ENCODE measurements at regions not wholly inside any gene's neighbourhood (a gene's known extent, or its start where the extent isn't known, plus 50 kb on each side); places are given as distances from the start of the nearest gene placed in this dataset.

GRCh38 chr13:86954341-86954740 lies 716.8 kb upstream of the SLITRK5 start:
- CTCF ChIA-PET = interaction anchor here (0.6 kb wide), 2 partner anchors 9 to 984 kb away, joined by 3 read pairs; no protein-coding TSS in a partner anchor
- H3K27ac ChIP-seq = no peak overlapping the region
- POLR2A ChIA-PET (ENCODE audit: low non-redundant PET) = no interaction called here
- TF ChIP-seq CTCF (conservative IDR thresholded peaks at IDR 0.05; ENCODE audit: low read depth) = no peak
- DNase-seq (ENCODE audit: low spot score) = no peak

- DNase-seq (ENCODE audit: low spot score) = no peak
- CTCF ChIA-PET = no interaction called here
- H3K27ac ChIP-seq = no peak overlapping the region
- POLR2A ChIA-PET (ENCODE audit: low non-redundant PET) = no interaction called here
- TF ChIP-seq CTCF (conservative IDR thresholded peaks at IDR 0.05; ENCODE audit: low read depth) = no peak
Measured at GRCh38 chr13:86960876-86961275, 710.3 kb upstream of the SLITRK5 start.

- ChIA-PET CTCF (no interaction called here), POLR2A (ENCODE audit: low non-redundant PET) (no interaction called here)
- DNase-seq (ENCODE audit: low spot score) = no peak
- H3K27ac ChIP-seq = no peak overlapping the region
- TF ChIP-seq CTCF (conservative IDR thresholded peaks at IDR 0.05; ENCODE audit: low read depth) = no peak
Measured at GRCh38 chr13:86974251-86974994, 696.7 kb upstream of the SLITRK5 start.

GRCh38 chr13:86974995-86975328 lies 696.2 kb upstream of the SLITRK5 start:
- CTCF ChIA-PET = interaction anchor here (0.6 kb wide), 1 partner anchor 197 kb away, joined by 5 read pairs; no protein-coding TSS in a partner anchor
- no peak for DNase-seq (ENCODE audit: low spot score)
- H3K27ac ChIP-seq = no peak overlapping the region
- POLR2A ChIA-PET (ENCODE audit: low non-redundant PET) = no interaction called here
- TF ChIP-seq CTCF (conservative IDR thresholded peaks at IDR 0.05; ENCODE audit: low read depth) = no peak

GRCh38 chr13:86976521-86977324 lies 694.4 kb upstream of the SLITRK5 start:
- ChIA-PET POLR2A (ENCODE audit: low non-redundant PET) (no interaction called here), CTCF (no interaction called here)
- no peak for DNase-seq (ENCODE audit: low spot score)
- no peak overlapping the region for H3K27ac ChIP-seq
- TF ChIP-seq CTCF (conservative IDR thresholded peaks at IDR 0.05; ENCODE audit: low read depth) = no peak

GRCh38 chr13:86986448-86986847 lies 684.7 kb upstream of the SLITRK5 start:
- H3K27ac ChIP-seq = no peak overlapping the region
- POLR2A ChIA-PET (ENCODE audit: low non-redundant PET) = no interaction called here
- no peak for TF ChIP-seq CTCF (conservative IDR thresholded peaks at IDR 0.05; ENCODE audit: low read depth)
- DNase-seq (ENCODE audit: low spot score) = no peak
- CTCF ChIA-PET = no interaction called here
